Upper lobe of left lung (tissue), 6 donors: ENCODE measurements at regions not wholly inside any gene's neighbourhood (a gene's known extent, or its start where the extent isn't known, plus 50 kb on each side); places are given as distances from the start of the nearest gene placed in this dataset.

ENCODE experiments used
- ATAC-seq, 2 donors: fragments of 200-7000 bp; cut with Tn5 transposase; one replicate each; pipeline ENCODE4 v1.9.1; 2022; ENCODE audit warnings: mild to moderate bottlenecking in 2 of 2, moderate library complexity in 2 of 2; ENCODE audit not compliant: low FRiP score in 2 of 2
- DNase-seq, 2 donors: peaks; one replicate each; pipeline ENCODE4 v3.0.0-alpha.2; 2019 to 2020
- H3K27ac ChIP-seq, 4 donors: fragments of 200-600 bp; sonication (generic); one replicate each; pipeline ENCODE4 v1.5.1; 2016 to 2019
- H3K27me3 ChIP-seq, 4 donors: fragments of 200-600 bp; sonication (generic); one replicate each; pipeline ENCODE4 v1.5.1; 2017 to 2019
- H3K36me3 ChIP-seq, 4 donors: fragments of 200-600 bp; sonication (generic); one replicate each; pipeline ENCODE4 v1.5.1; 2016 to 2019
- H3K4me1 ChIP-seq, 4 donors: fragments of 200-600 bp; sonication (generic); one replicate each; pipeline ENCODE4 v1.5.1; 2018 to 2019
- H3K4me3 ChIP-seq, 4 donors: fragments of 200-600 bp; sonication (generic); one replicate each; pipeline ENCODE4 v1.5.1; 2017 to 2019; ENCODE audit warnings: mild to moderate bottlenecking in 2 of 4, moderate library complexity in 1 of 4
- H3K9me3 ChIP-seq, 4 donors: fragments of 200-600 bp; sonication (generic); one replicate each; pipeline ENCODE4 v1.5.1; 2018 to 2019
- CTCF ChIP-seq, 6 experiments: fragments of 450-650 bp in 4 of 6; fragments of 200-600 bp in 2 of 6; sonication (generic) in 2 of 6; IDR thresholded peaks; one replicate each; pipeline ENCODE4 v1.5.1; 2016 to 2019; ENCODE audit warnings: antibody characterized with exemption in 6 of 6
- EP300 ChIP-seq, 4 donors: sonication (generic); formaldehyde crosslinking; IDR thresholded peaks; one replicate each; pipeline ENCODE4 v1.5.1; 2017; ENCODE audit warnings: antibody characterized with exemption in 4 of 4, control low read depth in 2 of 4
- POLR2A ChIP-seq, 4 donors: fragments of 450-650 bp; IDR thresholded peaks; one replicate each; pipeline ENCODE4 v1.5.1; 2016 to 2017; ENCODE audit warnings: antibody characterized with exemption in 4 of 4, mild to moderate bottlenecking in 2 of 4
- POLR2AphosphoS5 ChIP-seq, 2 donors: sonication (generic); formaldehyde crosslinking; IDR thresholded peaks; one replicate each; pipeline ENCODE4 v1.5.1; 2017; ENCODE audit warnings: antibody characterized with exemption in 2 of 2
- WGBS, 2 donors: methylation state at CpG; one replicate each; pipeline ENCODE4 v1.1.5; 2017 to 2018; 5-methylcytosine and 5-hydroxymethylcytosine counted together
- donor health status: DM: no; HTN: no; CAD: no; lungs with moderate emphysema.
- donor health status: DM: no; HTN: yes; CAD: no; lungs with severe emphysema.

- Histone ChIP-seq H3K27me3 (no peaks in the 10 kb centered on the region), H3K4me1 (no peaks in the 10 kb centered on the region), H3K36me3 (no peaks in the 10 kb centered on the region), H3K27ac (no peak overlapping the region), H3K9me3 (no peaks in the 10 kb centered on the region), H3K4me3 (no peak overlapping the region)
- 87 to 89% methylated on average over 20 of the region's 20 CpGs for WGBS, 2 donors
- DNase-seq (peak in 1 of 2 donors; percentile 47), ATAC-seq (no peak)
- no peak for TF ChIP-seq EP300 (IDR thresholded peaks at IDR 0.05)
- TF ChIP-seq POLR2A (IDR thresholded peaks at IDR 0.05), result no peak
These were observed 644.9 kb downstream of the CCDC171 start for GRCh38 chr9:16197578-16198370.

GRCh38 chr9:16198996-16199395 is 646.2 kb downstream of the CCDC171 start:
- Histone ChIP-seq H3K27me3 (no peaks in the 10 kb centered on the region), H3K36me3 (no peaks in the 10 kb centered on the region), H3K27ac (no peak overlapping the region), H3K4me1 (no peaks in the 10 kb centered on the region), H3K9me3 (no peaks in the 10 kb centered on the region), H3K4me3 (no peak overlapping the region)
- TF ChIP-seq POLR2A (IDR thresholded peaks at IDR 0.05) (no peak), EP300 (IDR thresholded peaks at IDR 0.05) (no peak), CTCF (IDR thresholded peaks at IDR 0.05) (no peak), POLR2AphosphoS5 (IDR thresholded peaks at IDR 0.05) (no peak)
- 78% methylated on average over 6 of the region's 6 CpGs for WGBS, 2 donors
- ATAC-seq (no peak), DNase-seq (no peak)

- no peaks in the 10 kb centered on the region for H3K36me3 ChIP-seq
- no peak for TF ChIP-seq CTCF (IDR thresholded peaks at IDR 0.05)
- TF ChIP-seq EP300 (IDR thresholded peaks at IDR 0.05), result no peak
- TF ChIP-seq POLR2A (IDR thresholded peaks at IDR 0.05), result no peak
- no peak for TF ChIP-seq POLR2AphosphoS5 (IDR thresholded peaks at IDR 0.05)
- no peak for ATAC-seq
- H3K9me3 ChIP-seq, result no peaks in the 10 kb centered on the region
- 67 to 71% methylated on average over 1 of the region's 1 CpG for whole genome bisulfite sequencing, 2 donors
- no peak for DNase-seq
- H3K27me3 ChIP-seq, result no peaks in the 10 kb centered on the region
- H3K4me1 ChIP-seq, result no peaks in the 10 kb centered on the region
- no peak overlapping the region for H3K4me3 ChIP-seq
- H3K27ac ChIP-seq, result no peak overlapping the region
These were observed 649.4 kb downstream of the CCDC171 start for GRCh38 chr9:16202221-16202620.

GRCh38 chr9:16202914-16203728 is 650.3 kb downstream of the CCDC171 start:
- DNase-seq (peak in 1 of 2 donors; percentile 49), ATAC-seq (no peak)
- TF ChIP-seq EP300 (IDR thresholded peaks at IDR 0.05) (no peak), CTCF (IDR thresholded peaks at IDR 0.05) (no peak), POLR2A (IDR thresholded peaks at IDR 0.05) (no peak), POLR2AphosphoS5 (IDR thresholded peaks at IDR 0.05) (no peak)
- H3K4me3 ChIP-seq, result no peak overlapping the region
- WGBS, 2 donors, result 81% methylated on average over 17 of the region's 17 CpGs
- H3K36me3 ChIP-seq, result no peaks in the 10 kb centered on the region
- H3K27ac ChIP-seq, result no peak overlapping the region
- H3K27me3 ChIP-seq, result no peaks in the 10 kb centered on the region
- no peaks in the 10 kb centered on the region for H3K4me1 ChIP-seq
- no peaks in the 10 kb centered on the region for H3K9me3 ChIP-seq

GRCh38 chr9:16203729-16204573 is 651.1 kb downstream of the CCDC171 start:
- Histone ChIP-seq H3K27ac (no peak overlapping the region), H3K36me3 (no peaks in the 10 kb centered on the region), H3K4me3 (no peak overlapping the region), H3K9me3 (no peaks in the 10 kb centered on the region), H3K4me1 (no peaks in the 10 kb centered on the region), H3K27me3 (no peaks in the 10 kb centered on the region)
- no peak for TF ChIP-seq EP300 (IDR thresholded peaks at IDR 0.05)
- TF ChIP-seq POLR2AphosphoS5 (IDR thresholded peaks at IDR 0.05), result no peak
- no peak for TF ChIP-seq CTCF (IDR thresholded peaks at IDR 0.05)
- no peak for TF ChIP-seq POLR2A (IDR thresholded peaks at IDR 0.05)
- 78 to 80% methylated on average over 14 of the region's 14 CpGs for WGBS, 2 donors
- ATAC-seq (no peak), DNase-seq (peak in 1 of 2 donors; percentile 40)
